IMR-90 (cell line): ENCODE measurements at regions not wholly inside any gene's neighbourhood (a gene's known extent, or its start where the extent isn't known, plus 50 kb on each side); places are given as distances from the start of the nearest gene placed in this dataset.

Experiments used
- ATAC-seq: fragments of 200-7000 bp; cut with Tn5 transposase; 2 replicates; pipeline ENCODE4 v1.9.1; 2020; ENCODE audit warnings: low read depth, mild to moderate bottlenecking, moderate library complexity
- BruUV-seq: library from RNA; stranded (reverse); fragments of 400-500 nt; replicated peaks from 2 replicates; lab custom pipeline; 2021; lab: Mats Ljungman, UMichigan
- CTCF ChIA-PET: fragments of 300-600 bp; formaldehyde crosslinking; extraction: SDS; loops from one replicate; lab custom pipeline; 2021; ENCODE audit warnings: antibody characterized with exemption; lab: Yijun Ruan, JAX
- POLR2A ChIA-PET: fragments of 300-600 bp; sonication (Branson Sonifier 250); formaldehyde crosslinking; loops from one replicate; lab custom pipeline; 2022; ENCODE audit warnings: antibody characterized with exemption; ENCODE audit not compliant: unreplicated experiment; lab: Charles Lee
- DNase-seq: peaks from one replicate; pipeline ENCODE4 v3.0.0; 2013
- H2AFZ ChIP-seq: replicated peaks from 2 replicates; pipeline ENCODE3; 2013; ENCODE audit warnings: low read length, mild to moderate bottlenecking; ENCODE audit not compliant: poor library complexity
- H2AK5ac ChIP-seq: 2 replicates; pipeline ENCODE4 v1.6.1; 2013; ENCODE audit warnings: low read depth, low read length, inconsistent platforms
- H2AK9ac ChIP-seq: replicated peaks from 2 replicates; pipeline ENCODE3; 2013; ENCODE audit warnings: mild to moderate bottlenecking, low read depth, low read length, moderate library complexity; ENCODE audit not compliant: poor library complexity
- H2BK120ac ChIP-seq: 2 replicates; pipeline ENCODE4 v1.6.1; 2013; ENCODE audit warnings: low read depth, low read length, inconsistent platforms
- H2BK15ac ChIP-seq: 3 replicates; pipeline ENCODE4 v1.6.1; 2013; ENCODE audit warnings: low read depth, low read length, inconsistent platforms
- H2BK20ac ChIP-seq: 2 replicates; pipeline ENCODE4 v1.6.1; 2013; ENCODE audit warnings: low read depth, mild to moderate bottlenecking, inconsistent platforms, low read length, moderate library complexity
- H2BK5ac ChIP-seq: 2 replicates; pipeline ENCODE4 v1.6.1; 2013; ENCODE audit warnings: mild to moderate bottlenecking, low read depth, low read length, inconsistent platforms; ENCODE audit not compliant: poor library complexity, severe bottlenecking
- H3K14ac ChIP-seq: replicated peaks from 2 replicates; pipeline ENCODE4 v1.6.1; 2013; ENCODE audit warnings: low read depth, low read length, inconsistent platforms
- H3K18ac ChIP-seq: 2 replicates; pipeline ENCODE4 v1.6.1; 2013; ENCODE audit warnings: low read depth, low read length, control low read depth
- H3K23ac ChIP-seq: 2 replicates; pipeline ENCODE4 v1.6.1; 2013; ENCODE audit warnings: low read depth, low read length, inconsistent platforms
- H3K27ac ChIP-seq: 2 replicates; pipeline ENCODE4 v1.5.1; 2013; ENCODE audit warnings: mild to moderate bottlenecking, control low read depth, low read length; ENCODE audit not compliant: insufficient read depth
- H3K27me3 ChIP-seq: 2 replicates; pipeline ENCODE4 v1.6.1; 2013; ENCODE audit warnings: low read length; ENCODE audit not compliant: control insufficient read depth, insufficient read depth
- H3K36me3 ChIP-seq: 2 replicates; pipeline ENCODE4 v1.6.1; 2013; ENCODE audit warnings: low read length, mixed read lengths; ENCODE audit not compliant: control insufficient read depth, insufficient read depth
- H3K4ac ChIP-seq: 2 replicates; pipeline ENCODE4 v1.6.1; 2013; ENCODE audit warnings: low read depth, low read length, inconsistent platforms
- H3K4me1 ChIP-seq: 2 replicates; pipeline ENCODE4 v1.6.1; 2013; ENCODE audit warnings: low read length, mixed read lengths; ENCODE audit not compliant: control insufficient read depth, insufficient read depth
- H3K4me2 ChIP-seq: 2 replicates; pipeline ENCODE4 v1.6.1; 2013; ENCODE audit warnings: low read depth, mild to moderate bottlenecking, control low read depth, low read length, moderate library complexity
- H3K4me3 ChIP-seq: 2 replicates; pipeline ENCODE4 v1.5.1; 2013; ENCODE audit warnings: low read depth, mild to moderate bottlenecking, control low read depth, low read length, moderate library complexity; ENCODE audit not compliant: insufficient read depth
- H3K56ac ChIP-seq: 2 replicates; pipeline ENCODE4 v1.6.1; 2013; ENCODE audit warnings: low read length, inconsistent platforms; ENCODE audit not compliant: insufficient read depth; ENCODE audit errors: extremely low read depth
- H3K79me1 ChIP-seq, 2 experiments: 2 replicates each; pipeline ENCODE4 v1.6.1; 2013; ENCODE audit warnings: low read length in 2 of 2, inconsistent platforms in 1 of 2, low read depth in 1 of 2
- H3K9ac ChIP-seq: 2 replicates; pipeline ENCODE4 v1.6.1; 2013; ENCODE audit warnings: low read depth, low read length, control low read depth
- H3K9me1 ChIP-seq: 2 replicates; pipeline ENCODE4 v1.6.1; 2013; ENCODE audit warnings: low read length, inconsistent platforms; ENCODE audit not compliant: insufficient read depth
- H3K9me3 ChIP-seq: 2 replicates; pipeline ENCODE4 v1.6.1; 2013; ENCODE audit warnings: low read length; ENCODE audit not compliant: control insufficient read depth, insufficient read depth
- H4K20me1 ChIP-seq: 2 replicates; pipeline ENCODE4 v1.6.1; 2013; ENCODE audit warnings: low read length, inconsistent platforms; ENCODE audit not compliant: insufficient read depth
- H4K5ac ChIP-seq: 2 replicates; pipeline ENCODE4 v1.6.1; 2013; ENCODE audit warnings: mild to moderate bottlenecking, low read depth, low read length, control low read depth
- H4K8ac ChIP-seq, 2 experiments: 2 replicates each; pipeline ENCODE4 v1.6.1; 2013; ENCODE audit warnings: low read depth in 2 of 2, low read length in 2 of 2, control low read depth in 1 of 2, inconsistent platforms in 1 of 2
- H4K91ac ChIP-seq: 2 replicates; pipeline ENCODE4 v1.6.1; 2013; ENCODE audit warnings: low read depth, low read length, inconsistent platforms; ENCODE audit not compliant: insufficient read depth
- BHLHE40 ChIP-seq: fragments of 150-350 bp; IDR thresholded peaks from 2 replicates; pipeline ENCODE4 v1.6.1; 2016; ENCODE audit warnings: mild to moderate bottlenecking, low read depth, low read length
- CEBPB ChIP-seq: IDR thresholded peaks from 2 replicates; pipeline ENCODE4 v1.6.1; 2012; ENCODE audit warnings: low read depth, low read length, improper control_type of control experiment
- CHD1 ChIP-seq: IDR thresholded peaks from 2 replicates; pipeline ENCODE4 v1.6.1; 2012; ENCODE audit warnings: low read depth, low read length, improper control_type of control experiment
- CTCF ChIP-seq: conservative IDR thresholded peaks from 2 replicates; pipeline ENCODE4 v1.5.1; 2012; ENCODE audit warnings: mild to moderate bottlenecking, low read depth, low read length, improper control_type of control experiment
- FOS ChIP-seq: fragments of 150-350 bp; IDR thresholded peaks from 2 replicates; pipeline ENCODE4 v1.6.1; 2016; ENCODE audit warnings: low read depth, low read length
- MAFK ChIP-seq: IDR thresholded peaks from 2 replicates; pipeline ENCODE4 v1.6.1; 2012; ENCODE audit warnings: low read depth, low read length, improper control_type of control experiment
- MAZ ChIP-seq: IDR thresholded peaks from 2 replicates; pipeline ENCODE4 v1.6.1; 2012; ENCODE audit warnings: low read depth, mild to moderate bottlenecking, low read length, improper control_type of control experiment, moderate library complexity, borderline replicate concordance
- MXI1 ChIP-seq: IDR thresholded peaks from 2 replicates; pipeline ENCODE4 v1.6.1; 2012; ENCODE audit warnings: low read depth, mild to moderate bottlenecking, low read length, moderate library complexity, borderline replicate concordance
- NFE2L2 ChIP-seq: fragments of 150-350 bp; IDR thresholded peaks from 2 replicates; pipeline ENCODE4 v1.6.1; 2016; ENCODE audit warnings: low read depth, mild to moderate bottlenecking, low read length
- POLR2A ChIP-seq: IDR thresholded peaks from 2 replicates; pipeline ENCODE4 v1.6.1; 2012; ENCODE audit warnings: mild to moderate bottlenecking, low read depth, low read length
- RAD21 ChIP-seq: IDR thresholded peaks from 2 replicates; pipeline ENCODE4 v1.6.1; 2012; ENCODE audit warnings: low read length, improper control_type of control experiment
- RCOR1 ChIP-seq: IDR thresholded peaks from 2 replicates; pipeline ENCODE4 v1.6.1; 2012; ENCODE audit warnings: mild to moderate bottlenecking, low read length, improper control_type of control experiment; ENCODE audit not compliant: insufficient replicate concordance
- RFX5 ChIP-seq: IDR thresholded peaks from 2 replicates; pipeline ENCODE4 v1.8.0; 2012; ENCODE audit warnings: low read depth, mild to moderate bottlenecking, low read length, moderate library complexity
- SMC3 ChIP-seq: fragments of 150-350 bp; IDR thresholded peaks from 2 replicates; pipeline ENCODE4 v1.6.1; 2016; ENCODE audit warnings: low read depth, mild to moderate bottlenecking, antibody characterized with exemption, low read length, moderate library complexity
- USF2 ChIP-seq: fragments of 150-350 bp; IDR thresholded peaks from 2 replicates; pipeline ENCODE4 v1.6.1; 2017; ENCODE audit warnings: mild to moderate bottlenecking, antibody characterized with exemption, low read length, low read depth
- WGBS, 2 experiments: methylation state at CpG; one replicate each; pipeline versions ENCODE4 v1.1.5 to v1.1.7; 2013; ENCODE audit warnings: missing lambda C conversion rate in 2 of 2; ENCODE audit not compliant: insufficient read length in 1 of 2; ENCODE audit errors: extremely low coverage in 2 of 2; 5-methylcytosine and 5-hydroxymethylcytosine counted together
- dilution Hi-C: fragments of 300-500 bp; cut with HindIII; formaldehyde crosslinking; loops from one replicate; pipeline ENCODE4 v1.14.3; 2018; ENCODE audit warnings: low sequenced_read_pairs; ENCODE audit not compliant: unreplicated experiment
- in situ Hi-C: fragments of 300-500 bp; cut with MboI; formaldehyde crosslinking; loops from 3 replicates; pipeline ENCODE4 v1.14.3; 2019; ENCODE audit warnings: low sequenced_read_pairs, inconsistent platforms, mixed read lengths
- intact Hi-C: fragments of 100-400 bp; cut with micrococcal nuclease; formaldehyde crosslinking; loops from 2 replicates; pipeline ENCODE4 v1.10.0; 2022
- TF ChIP-seq, protein P1 (sequence below): fragments of 150-350 bp; IDR thresholded peaks from 2 replicates; pipeline ENCODE4 v1.6.1; 2016; ENCODE audit warnings: low read depth, mild to moderate bottlenecking, low read length, moderate library complexity, borderline replicate concordance

DNA sequence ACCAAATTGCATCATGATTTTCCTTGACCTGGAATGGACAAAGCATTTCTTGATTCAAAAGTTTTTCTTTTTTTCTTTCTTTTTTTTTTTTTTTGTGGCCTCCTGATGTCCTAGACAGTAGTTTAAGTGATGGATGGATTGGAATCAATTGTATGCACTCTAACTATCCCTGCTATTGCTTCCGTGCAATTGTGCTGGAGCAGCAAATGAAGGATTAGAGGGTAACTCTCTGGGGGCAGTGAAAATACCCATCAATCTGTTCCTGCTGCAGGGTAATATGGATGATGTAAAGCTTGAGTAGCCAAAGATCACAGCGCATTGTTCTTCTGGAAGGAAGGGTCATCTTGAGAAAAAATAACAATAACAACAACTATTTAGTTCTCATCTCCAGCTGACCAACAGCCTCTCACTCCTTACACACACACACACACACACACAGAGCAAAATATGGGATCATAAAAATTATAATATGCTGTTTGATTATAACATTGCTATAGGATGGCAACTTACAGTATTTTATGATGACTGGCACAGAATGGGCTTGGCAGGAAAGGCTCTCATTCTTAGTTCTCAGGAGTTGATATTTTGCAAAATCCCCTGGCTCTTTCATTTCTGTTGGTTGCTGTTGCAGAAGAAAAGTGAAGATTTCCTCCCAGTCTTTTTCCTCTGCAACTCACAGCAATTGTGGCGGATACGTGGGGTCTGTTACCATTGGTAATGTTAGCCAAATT, 160.9 kb upstream of the DMAC1 start:
- Histone ChIP-seq H3K4me1 (no peaks in the 10 kb centered on the region), H4K8ac (no peak overlapping the region), H3K27ac (no peak overlapping the region), H3K4me2 (no peak overlapping the region), H4K5ac (no peak overlapping the region), H4K20me1 (no peaks in the 10 kb centered on the region), H4K91ac (no peak overlapping the region), H2BK5ac (no peak overlapping the region), H2AFZ (no peak overlapping the region), H3K4ac (no peak overlapping the region), H3K9ac (no peak overlapping the region), H2BK15ac (no peak overlapping the region), H3K4me3 (no peak overlapping the region), H3K18ac (no peak overlapping the region), H3K27me3 (no peaks in the 10 kb centered on the region), H2AK9ac (no peak overlapping the region), H3K9me3 (peaks cover 4% of the 10 kb centered on the region; the same call in 1 of the 2 replicates), H3K14ac (no peak overlapping the region), H3K9me1 (no peaks in the 10 kb centered on the region), H2AK5ac (no peak overlapping the region), H2BK120ac (no peak overlapping the region), H3K56ac (no peak overlapping the region), H3K79me1 (no peaks in the 10 kb centered on the region), H2BK20ac (no peak overlapping the region), H3K36me3 (no peaks in the 10 kb centered on the region), H3K23ac (no peak overlapping the region)
- ChIA-PET CTCF (no interaction called here), POLR2A (no interaction called here)
- TF ChIP-seq NFE2L2 (no peak), RCOR1 (no peak), CTCF (no peak), FOS (no peak), USF2 (no peak), RFX5 (no peak), MAFK (no peak), MXI1 (no peak), BHLHE40 (no peak), SMC3 (no peak), RAD21 (no peak), CHD1 (no peak), CEBPB (no peak), MAZ (no peak), POLR2A (no peak)
- TF ChIP-seq, protein P1, sequence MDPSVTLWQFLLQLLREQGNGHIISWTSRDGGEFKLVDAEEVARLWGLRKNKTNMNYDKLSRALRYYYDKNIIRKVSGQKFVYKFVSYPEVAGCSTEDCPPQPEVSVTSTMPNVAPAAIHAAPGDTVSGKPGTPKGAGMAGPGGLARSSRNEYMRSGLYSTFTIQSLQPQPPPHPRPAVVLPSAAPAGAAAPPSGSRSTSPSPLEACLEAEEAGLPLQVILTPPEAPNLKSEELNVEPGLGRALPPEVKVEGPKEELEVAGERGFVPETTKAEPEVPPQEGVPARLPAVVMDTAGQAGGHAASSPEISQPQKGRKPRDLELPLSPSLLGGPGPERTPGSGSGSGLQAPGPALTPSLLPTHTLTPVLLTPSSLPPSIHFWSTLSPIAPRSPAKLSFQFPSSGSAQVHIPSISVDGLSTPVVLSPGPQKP = no peak
- WGBS, 2 experiments = no CpG with 5 or more reads among the region's 4 CpGs
- intact Hi-C loops (no loop called here), in situ Hi-C loops (no loop called here), dilution Hi-C loops (no loop called here)
- no peak for DNase-seq
- no peak for ATAC-seq
- no TSS peak for BruUV-seq
